Lower lobe of right lung (tissue), 2 donors: ENCODE measurements at regions not wholly inside any gene's neighbourhood (a gene's known extent, or its start where the extent isn't known, plus 50 kb on each side); places are given as distances from the start of the nearest gene placed in this dataset.
A peak's percentile ranks its signal among the peaks of the same experiment; 100 is the strongest.

ENCODE experiments used
- ATAC-seq, 2 donors: fragments of 200-7000 bp; cut with Tn5 transposase; one replicate each; pipeline ENCODE4 v1.9.1; 2020 to 2022; ENCODE audit warnings: mild to moderate bottlenecking in 2 of 2, moderate library complexity in 2 of 2
- DNase-seq: peaks from one replicate; pipeline ENCODE4 v3.0.0-alpha.2; 2020
- H3K27ac ChIP-seq: fragments of 200-600 bp; one replicate; pipeline ENCODE4 v1.8.0; 2022
- H3K27me3 ChIP-seq: fragments of 200-600 bp; one replicate; pipeline ENCODE4 v1.8.0; 2022; ENCODE audit warnings: low read depth
- H3K36me3 ChIP-seq: fragments of 200-600 bp; one replicate; pipeline ENCODE4 v1.8.0; 2022; ENCODE audit warnings: mild to moderate bottlenecking
- H3K4me1 ChIP-seq: fragments of 200-600 bp; one replicate; pipeline ENCODE4 v1.8.0; 2022
- H3K4me3 ChIP-seq: fragments of 200-600 bp; one replicate; pipeline ENCODE4 v1.8.0; 2022; ENCODE audit warnings: mild to moderate bottlenecking
- H3K9me3 ChIP-seq: fragments of 200-600 bp; one replicate; pipeline ENCODE4 v1.8.0; 2022
- CTCF ChIP-seq: fragments of 200-600 bp; IDR thresholded peaks from one replicate; pipeline ENCODE4 v1.8.0; 2022; ENCODE audit warnings: antibody characterized with exemption, mild to moderate bottlenecking
- intact Hi-C: fragments of 100-400 bp; cut with DNase I; formaldehyde crosslinking; loops from one replicate; pipeline ENCODE4 v1.11.0; 2022
- donor health status: DM: no; HTN: yes; CAD: no; lungs with severe emphysema.

GRCh38 chr5:143652108-143652700 is 159.8 kb upstream of the HMHB1 start:
- no peak for TF ChIP-seq CTCF
- Histone ChIP-seq H3K4me1 (no peaks in the 10 kb centered on the region), H3K27me3 (no peaks in the 10 kb centered on the region), H3K36me3 (no peaks in the 10 kb centered on the region), H3K4me3 (no peak overlapping the region), H3K27ac (no peak overlapping the region), H3K9me3 (no peaks in the 10 kb centered on the region)
- intact Hi-C loops: no loop called here
- no peak for DNase-seq
- no peak for ATAC-seq

GRCh38 chr5:143649937-143650621 is 161.9 kb upstream of the HMHB1 start:
- H3K27me3 ChIP-seq: no peaks in the 10 kb centered on the region
- H3K4me1 ChIP-seq: no peaks in the 10 kb centered on the region
- TF ChIP-seq CTCF: no peak
- intact Hi-C loops: no loop called here
- DNase-seq (no peak), ATAC-seq (no peak)
- H3K4me3 ChIP-seq: no peak overlapping the region
- no peaks in the 10 kb centered on the region for H3K9me3 ChIP-seq
- H3K36me3 ChIP-seq: no peaks in the 10 kb centered on the region
- H3K27ac ChIP-seq: no peak overlapping the region

GRCh38 chr5:143648696-143649095 is 163.3 kb upstream of the HMHB1 start:
- intact Hi-C loops: no loop called here
- TF ChIP-seq CTCF: peak; percentile 33
- Histone ChIP-seq H3K36me3 (no peaks in the 10 kb centered on the region), H3K4me1 (no peaks in the 10 kb centered on the region), H3K27ac (no peak overlapping the region), H3K9me3 (no peaks in the 10 kb centered on the region), H3K27me3 (no peaks in the 10 kb centered on the region), H3K4me3 (no peak overlapping the region)
- DNase-seq (no peak), ATAC-seq (peak; percentile 59 to 76)

GRCh38 chr5:143646961-143647360 is 165.0 kb upstream of the HMHB1 start:
- intact Hi-C loops: no loop called here
- H3K9me3 ChIP-seq: no peaks in the 10 kb centered on the region
- no peak for DNase-seq
- H3K36me3 ChIP-seq: no peaks in the 10 kb centered on the region
- no peak overlapping the region for H3K4me3 ChIP-seq
- no peaks in the 10 kb centered on the region for H3K4me1 ChIP-seq
- no peak for ATAC-seq
- H3K27me3 ChIP-seq: no peaks in the 10 kb centered on the region
- no peak overlapping the region for H3K27ac ChIP-seq
- no peak for TF ChIP-seq CTCF

- Histone ChIP-seq H3K4me1 (peaks cover 3% of the 10 kb centered on the region), H3K9me3 (no peaks in the 10 kb centered on the region), H3K4me3 (no peak overlapping the region), H3K27ac (no peak overlapping the region), H3K36me3 (no peaks in the 10 kb centered on the region), H3K27me3 (no peaks in the 10 kb centered on the region)
- no peak for DNase-seq
- TF ChIP-seq CTCF: no peak
- intact Hi-C loops: no loop called here
- no peak for ATAC-seq
These were observed 166.6 kb upstream of the HMHB1 start for GRCh38 chr5:143645356-143645755.
